Activated CD4-positive, alpha-beta T cell treated with anti-CD3 and anti-CD28 coated beads, Interleukin-2, amount 10 ng/mL, durations not matched to agents 7 days and 5 days (primary cell): ENCODE measurements at regions not wholly inside any gene's neighbourhood (a gene's known extent, or its start where the extent isn't known, plus 50 kb on each side); places are given as distances from the start of the nearest gene placed in this dataset.
"Not testable (repeated sequence)": the region's sequence is repeated elsewhere in the genome, so short reads cannot be mapped to it uniquely, and the experiment has no call there.

ENCODE experiments used
- CTCF ChIA-PET: fragments of 350-600 bp; sonication (Branson Sonifier 250); formaldehyde crosslinking; loops from one replicate; lab custom pipeline; 2021; ENCODE audit warnings: antibody characterized with exemption; lab: Charles Lee
- POLR2A ChIA-PET: fragments of 350-600 bp; sonication (Branson Sonifier 250); formaldehyde crosslinking; loops from one replicate; lab custom pipeline; 2021; ENCODE audit warnings: antibody characterized with exemption; lab: Charles Lee
- DNase-seq: peaks from one replicate; pipeline ENCODE4 v3.0.0-alpha.2; 2020
- H3K27ac Mint-ChIP-seq: one replicate; pipeline ENCODE4 v1.8.0; 2021; ENCODE audit warnings: mild to moderate bottlenecking, moderate library complexity, mixed read lengths
- H3K27me3 Mint-ChIP-seq: one replicate; pipeline ENCODE4 v1.8.0; 2021; ENCODE audit warnings: mixed read lengths
- H3K36me3 Mint-ChIP-seq: one replicate; pipeline ENCODE4 v1.8.0; 2021; ENCODE audit warnings: low read depth, mixed read lengths
- H3K4me1 Mint-ChIP-seq: one replicate; pipeline ENCODE4 v1.8.0; 2021; ENCODE audit warnings: mixed read lengths
- H3K4me3 Mint-ChIP-seq: one replicate; pipeline ENCODE4 v1.8.0; 2021; ENCODE audit warnings: mild to moderate bottlenecking, moderate library complexity, mixed read lengths
- H3K9me3 Mint-ChIP-seq: one replicate; pipeline ENCODE4 v1.8.0; 2021; ENCODE audit warnings: mixed read lengths

DNA sequence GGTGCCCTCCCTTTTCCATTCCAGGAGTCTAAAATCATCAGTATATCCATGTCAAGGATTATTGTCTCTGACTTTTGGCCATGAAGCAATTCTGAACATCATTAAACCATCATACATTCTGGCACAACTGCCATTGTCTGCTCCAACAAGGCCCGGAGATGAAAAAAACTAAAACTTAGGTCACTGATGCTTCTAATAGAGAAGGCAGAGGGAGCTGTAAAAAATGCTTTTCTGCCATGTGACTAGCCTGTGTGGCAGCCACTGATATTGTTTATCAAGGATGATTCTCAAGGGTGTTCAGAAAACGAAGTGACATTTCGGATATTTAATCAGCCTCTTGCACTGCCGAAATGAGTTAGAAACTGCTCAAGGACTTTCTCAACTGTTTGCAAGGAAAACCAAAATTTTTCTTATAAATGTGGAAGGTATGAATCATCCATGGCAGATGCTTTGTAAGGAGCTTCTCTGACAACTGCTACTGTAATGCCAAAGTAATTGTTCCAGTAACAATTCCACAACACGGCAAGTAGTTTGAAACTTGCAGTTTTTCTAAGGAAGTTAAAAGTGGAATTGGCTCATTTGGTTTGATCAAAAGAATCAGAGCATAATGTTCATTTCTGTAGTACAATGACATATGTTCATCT is 1076.5 kb upstream of the FLRT2 start:
- H3K4me3 Mint-ChIP-seq = no peak overlapping the region
- no peaks in the 10 kb centered on the region for H3K4me1 Mint-ChIP-seq
- no peak for DNase-seq
- POLR2A ChIA-PET = no interaction called here
- CTCF ChIA-PET = no interaction called here
- H3K27me3 Mint-ChIP-seq = no peaks in the 10 kb centered on the region
- H3K27ac Mint-ChIP-seq = no peak overlapping the region
- no peaks in the 10 kb centered on the region for H3K36me3 Mint-ChIP-seq
- H3K9me3 Mint-ChIP-seq = no peaks in the 10 kb centered on the region

DNA sequence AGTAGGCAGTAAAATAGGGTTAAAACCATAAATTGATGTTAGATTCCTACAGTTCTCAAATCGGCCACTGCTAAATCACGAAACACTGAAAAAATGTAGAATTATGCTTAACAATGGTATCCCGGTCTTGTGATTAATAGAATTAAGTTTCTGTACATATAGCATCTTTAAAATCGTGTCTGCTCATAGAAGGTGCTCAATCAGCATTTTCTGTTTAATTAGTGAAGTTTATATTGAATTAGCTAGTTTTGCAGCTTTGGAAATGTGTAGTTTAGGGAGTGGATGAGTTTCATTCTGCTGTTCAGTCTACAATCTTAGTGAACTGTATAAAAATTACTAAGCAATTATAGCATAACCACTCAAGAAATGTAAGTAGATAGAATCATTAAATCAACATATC is 1075.8 kb upstream of the FLRT2 start:
- Mint-ChIP-seq H3K36me3 (no peaks in the 10 kb centered on the region), H3K27me3 (no peaks in the 10 kb centered on the region), H3K4me3 (no peak overlapping the region), H3K4me1 (no peaks in the 10 kb centered on the region), H3K9me3 (no peaks in the 10 kb centered on the region), H3K27ac (no peak overlapping the region)
- DNase-seq = no peak
- ChIA-PET CTCF (no interaction called here), POLR2A (no interaction called here)

DNA sequence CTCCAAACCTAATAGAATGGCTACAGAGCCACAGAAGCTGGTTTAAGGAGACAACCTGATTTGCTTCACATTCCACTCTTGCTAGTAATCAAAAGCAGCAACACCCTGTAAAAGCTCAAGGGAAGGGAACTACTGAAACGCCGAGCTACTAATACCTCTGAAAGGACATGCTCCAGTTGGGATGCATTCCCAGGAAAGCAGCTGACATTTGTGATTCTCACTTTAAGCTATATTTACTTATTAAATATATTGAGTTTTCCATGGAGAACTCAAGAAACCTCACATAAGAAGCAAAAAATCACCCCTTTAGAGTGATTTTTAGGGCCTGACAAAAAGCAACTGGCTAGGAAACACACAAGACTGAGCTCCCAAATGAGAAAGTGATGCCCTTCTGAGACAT is 1073.0 kb upstream of the FLRT2 start:
- ChIA-PET CTCF (interaction anchor here (1.0 kb wide), 1 partner anchor 19 kb away, joined by 3 read pairs; no protein-coding TSS in a partner anchor), POLR2A (no interaction called here)
- no peaks in the 10 kb centered on the region for H3K27me3 Mint-ChIP-seq
- no peak overlapping the region for H3K27ac Mint-ChIP-seq
- H3K4me3 Mint-ChIP-seq = no peak overlapping the region
- no peaks in the 10 kb centered on the region for H3K36me3 Mint-ChIP-seq
- H3K9me3 Mint-ChIP-seq = no peaks in the 10 kb centered on the region
- no peaks in the 10 kb centered on the region for H3K4me1 Mint-ChIP-seq
- DNase-seq = no peak

DNA sequence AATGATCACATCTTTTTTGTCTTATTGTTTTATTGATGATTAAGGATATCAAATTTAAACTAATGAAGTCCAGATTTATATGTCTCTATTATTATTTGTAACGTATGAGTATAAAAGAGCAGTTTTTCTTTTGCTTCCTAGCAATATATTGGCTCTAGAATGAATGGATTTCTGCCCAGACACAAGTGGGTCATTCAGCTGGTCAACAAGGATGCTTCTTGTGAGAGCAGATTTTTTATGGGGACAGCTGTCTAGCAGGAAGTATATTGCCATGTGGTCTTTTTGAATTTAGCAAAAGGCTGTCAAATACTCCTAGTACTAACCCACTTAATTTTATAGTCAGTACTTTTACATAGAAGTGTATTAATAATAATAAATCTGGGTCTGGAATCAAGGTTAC is 1071.1 kb upstream of the FLRT2 start:
- Mint-ChIP-seq H3K4me3 (no peak overlapping the region), H3K27ac (no peak overlapping the region), H3K27me3 (no peaks in the 10 kb centered on the region), H3K36me3 (no peaks in the 10 kb centered on the region), H3K4me1 (no peaks in the 10 kb centered on the region), H3K9me3 (no peaks in the 10 kb centered on the region)
- ChIA-PET POLR2A (no interaction called here), CTCF (no interaction called here)
- no peak for DNase-seq

DNA sequence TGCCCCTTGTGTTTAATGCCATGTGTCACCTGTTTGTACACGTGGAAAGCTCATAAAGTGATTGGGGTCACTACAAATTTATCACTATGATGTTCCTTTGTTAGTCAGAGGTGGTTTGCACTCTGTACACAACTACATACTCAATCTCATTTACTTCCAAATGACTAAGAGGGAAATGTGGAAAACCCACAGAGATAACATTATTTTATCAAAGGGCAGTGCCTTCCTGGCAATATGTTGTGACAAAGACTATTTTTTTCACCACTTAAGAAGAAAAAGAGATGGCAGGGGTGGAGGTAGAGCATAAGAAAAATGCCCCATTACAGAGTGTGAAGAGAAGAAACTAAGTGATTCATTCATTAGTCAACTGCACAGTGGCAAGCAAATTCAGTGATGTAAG is 1064.1 kb upstream of the FLRT2 start:
- Mint-ChIP-seq H3K4me3 (no peak overlapping the region), H3K4me1 (no peaks in the 10 kb centered on the region), H3K27ac (no peak overlapping the region), H3K27me3 (no peaks in the 10 kb centered on the region), H3K36me3 (no peaks in the 10 kb centered on the region), H3K9me3 (peaks cover 6% of the 10 kb centered on the region)
- ChIA-PET CTCF (no interaction called here), POLR2A (no interaction called here)
- DNase-seq = no peak

DNA sequence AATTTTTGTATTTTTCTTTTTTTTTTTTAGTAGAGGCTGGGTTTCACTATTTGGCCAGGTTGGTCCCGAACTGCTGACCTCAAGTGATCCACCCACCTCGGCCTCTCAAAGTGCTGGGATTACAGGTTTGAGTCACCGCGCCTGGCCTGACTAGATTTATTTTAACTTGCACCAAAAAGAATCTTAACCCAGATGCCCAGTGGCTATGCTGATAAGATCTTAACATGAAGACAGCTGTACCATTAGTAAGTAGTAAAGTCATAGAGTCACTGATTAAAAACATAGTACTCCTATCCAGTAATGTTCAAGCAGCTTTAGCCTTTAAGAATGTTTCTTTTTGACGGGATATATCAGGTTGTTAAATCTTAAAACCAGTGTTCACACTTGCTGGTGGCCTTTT is 1061.8 kb upstream of the FLRT2 start:
- Mint-ChIP-seq H3K36me3 (no peaks in the 10 kb centered on the region), H3K4me1 (no peaks in the 10 kb centered on the region), H3K27me3 (no peaks in the 10 kb centered on the region), H3K4me3 (no peak overlapping the region), H3K9me3 (peaks cover 6% of the 10 kb centered on the region), H3K27ac (no peak overlapping the region)
- ChIA-PET CTCF (no interaction called here), POLR2A (no interaction called here)
- DNase-seq = no peak

DNA sequence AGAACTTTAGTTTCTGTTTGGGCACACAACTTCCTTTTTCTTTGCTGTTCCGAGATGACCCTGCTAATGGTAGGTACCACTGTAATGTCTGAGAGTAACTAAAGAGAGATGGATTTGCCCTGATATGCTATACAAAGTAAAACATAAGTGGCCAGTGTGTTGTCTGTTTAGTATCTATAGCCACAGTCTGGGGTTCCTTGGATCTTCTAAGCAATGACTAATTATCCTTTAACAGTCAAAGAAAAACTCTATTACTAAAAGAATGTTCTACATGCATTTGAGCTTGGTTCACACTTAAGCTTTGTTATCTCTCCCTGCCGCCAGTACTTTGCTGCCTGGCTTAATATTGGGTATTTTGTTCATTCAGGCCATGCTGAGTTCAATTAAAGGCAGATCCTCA is 1051.9 kb upstream of the FLRT2 start:
- ChIA-PET POLR2A (no interaction called here), CTCF (no interaction called here)
- H3K4me3 Mint-ChIP-seq = no peak overlapping the region
- H3K9me3 Mint-ChIP-seq = no peaks in the 10 kb centered on the region
- no peaks in the 10 kb centered on the region for H3K4me1 Mint-ChIP-seq
- no peak overlapping the region for H3K27ac Mint-ChIP-seq
- no peaks in the 10 kb centered on the region for H3K36me3 Mint-ChIP-seq
- H3K27me3 Mint-ChIP-seq = no peaks in the 10 kb centered on the region
- no peak for DNase-seq

- no peak for DNase-seq
- Mint-ChIP-seq H3K4me1 (no peaks in the 10 kb centered on the region), H3K4me3 (no peak overlapping the region), H3K27me3 (no peaks in the 10 kb centered on the region), H3K27ac (no peak overlapping the region), H3K36me3 (no peaks in the 10 kb centered on the region), H3K9me3 (no peaks in the 10 kb centered on the region)
- CTCF ChIA-PET = no interaction called here
- POLR2A ChIA-PET = no interaction called here
Measured at GRCh38 chr14:84482256-84483071, 1047.5 kb upstream of the FLRT2 start.

- no peaks in the 10 kb centered on the region for H3K9me3 Mint-ChIP-seq
- ChIA-PET POLR2A (no interaction called here), CTCF (no interaction called here)
- no peak overlapping the region for H3K4me3 Mint-ChIP-seq
- no peaks in the 10 kb centered on the region for H3K36me3 Mint-ChIP-seq
- H3K27me3 Mint-ChIP-seq = no peaks in the 10 kb centered on the region
- no peak overlapping the region for H3K27ac Mint-ChIP-seq
- H3K4me1 Mint-ChIP-seq = no peaks in the 10 kb centered on the region
- no peak for DNase-seq
Measured at GRCh38 chr14:84483072-84483420, 1046.9 kb upstream of the FLRT2 start.

DNA sequence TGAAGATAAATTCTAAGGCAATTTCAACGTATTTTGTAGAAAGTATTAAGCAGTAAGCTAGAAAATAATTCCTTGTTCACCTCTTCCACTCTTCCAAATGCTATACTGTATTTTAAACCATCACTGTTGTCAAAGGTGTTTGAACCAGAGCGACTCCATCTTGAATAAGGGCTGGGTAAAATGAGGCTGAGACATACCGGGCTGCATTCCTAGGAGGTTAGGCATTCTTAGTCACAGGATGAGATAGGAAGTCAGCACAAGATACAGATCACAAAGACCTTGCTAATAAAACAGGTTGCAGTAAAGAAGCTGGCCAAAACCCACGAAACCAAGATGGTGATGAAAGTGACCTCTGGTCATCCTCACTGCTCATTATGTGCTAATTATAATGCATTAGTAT is 1045.7 kb upstream of the FLRT2 start:
- POLR2A ChIA-PET, H3K36me3 Mint-ChIP-seq: not testable (repeated sequence)

GRCh38 chr14:84485036-84485435 is 1044.9 kb upstream of the FLRT2 start:
- H3K4me3 Mint-ChIP-seq = no peak overlapping the region
- no peaks in the 10 kb centered on the region for H3K4me1 Mint-ChIP-seq
- no peak for DNase-seq
- no peak overlapping the region for H3K27ac Mint-ChIP-seq
- ChIA-PET POLR2A (no interaction called here), CTCF (no interaction called here)
- no peaks in the 10 kb centered on the region for H3K9me3 Mint-ChIP-seq
- no peaks in the 10 kb centered on the region for H3K27me3 Mint-ChIP-seq
- no peaks in the 10 kb centered on the region for H3K36me3 Mint-ChIP-seq

More for the DNA sequence above, 1045.7 kb upstream of the FLRT2 start:
- CTCF ChIA-PET, H3K4me1 Mint-ChIP-seq, H3K27ac Mint-ChIP-seq, H3K9me3 Mint-ChIP-seq, H3K4me3 Mint-ChIP-seq, H3K27me3 Mint-ChIP-seq, DNase-seq: not testable (repeated sequence)

GRCh38 chr14:84490081-84490480 is 1039.9 kb upstream of the FLRT2 start:
- DNase-seq = no peak
- Mint-ChIP-seq H3K27me3 (no peaks in the 10 kb centered on the region), H3K4me3 (no peak overlapping the region), H3K36me3 (no peaks in the 10 kb centered on the region), H3K4me1 (no peaks in the 10 kb centered on the region), H3K9me3 (peaks cover 6% of the 10 kb centered on the region), H3K27ac (no peak overlapping the region)
- ChIA-PET CTCF (no interaction called here), POLR2A (no interaction called here)

DNA sequence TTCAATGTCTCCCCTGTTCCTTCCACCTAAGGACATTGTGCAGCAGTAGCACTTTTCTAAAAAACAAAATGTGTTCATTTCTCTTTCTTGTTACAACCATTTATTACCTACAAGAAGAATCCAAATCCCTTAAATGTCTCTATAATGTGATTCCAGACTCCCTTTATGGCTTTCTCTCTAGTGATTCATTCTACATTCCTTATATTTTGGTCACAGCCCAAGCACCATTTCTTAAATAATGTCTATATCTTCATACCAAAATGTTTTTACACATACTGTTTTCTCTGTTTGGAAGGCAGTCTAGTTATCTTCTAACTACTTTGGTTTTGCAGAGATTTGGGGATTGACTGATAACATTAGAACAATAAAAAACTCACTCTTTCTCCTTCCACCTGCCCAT is 1037.3 kb upstream of the FLRT2 start:
- CTCF ChIA-PET = no interaction called here
- no peaks in the 10 kb centered on the region for H3K27me3 Mint-ChIP-seq
- H3K4me1 Mint-ChIP-seq = no peaks in the 10 kb centered on the region
- POLR2A ChIA-PET = no interaction called here
- H3K27ac Mint-ChIP-seq = no peak overlapping the region
- no peak overlapping the region for H3K4me3 Mint-ChIP-seq
- H3K36me3 Mint-ChIP-seq = no peaks in the 10 kb centered on the region
- DNase-seq = no peak
- H3K9me3 Mint-ChIP-seq = peaks cover 14% of the 10 kb centered on the region

DNA sequence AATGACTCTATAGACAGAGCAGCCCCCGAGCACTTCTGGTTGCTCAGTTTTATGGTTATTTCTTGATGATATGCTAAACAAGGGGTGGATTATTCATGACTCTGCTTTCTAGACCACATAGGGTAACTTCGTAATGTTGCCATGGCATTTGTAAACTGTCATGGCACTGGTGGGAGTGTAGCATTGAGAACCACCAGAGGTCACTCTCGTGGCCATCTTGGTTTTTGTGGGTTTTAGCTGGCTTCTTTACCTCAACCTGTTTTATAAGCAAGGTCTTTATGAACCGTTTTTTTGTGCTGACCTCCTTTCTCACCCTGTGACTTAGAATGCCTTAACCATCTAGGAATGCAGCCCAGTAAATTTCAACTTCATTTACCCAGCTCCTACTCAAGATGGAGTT is 1036.2 kb upstream of the FLRT2 start:
- Mint-ChIP-seq H3K36me3 (no peaks in the 10 kb centered on the region), H3K4me1 (no peaks in the 10 kb centered on the region), H3K27me3 (no peaks in the 10 kb centered on the region), H3K27ac (no peak overlapping the region), H3K4me3 (no peak overlapping the region), H3K9me3 (peaks cover 17% of the 10 kb centered on the region)
- no peak for DNase-seq
- POLR2A ChIA-PET = no interaction called here
- CTCF ChIA-PET = no interaction called here
